ENCODE measurements at regions not wholly inside any gene's neighbourhood (a gene's known extent, or its start where the extent isn't known, plus 50 kb on each side); places are given as distances from the start of the nearest gene placed in this dataset.

- H3K4me3 ChIP-seq (ENCODE audit: low read length), result no peak overlapping the region
- TF ChIP-seq CTCF (IDR thresholded peaks at IDR 0.05; ENCODE audit: insufficient read depth, low read depth, low read length, missing control alignments), result no peak
- no peak for DNase-seq (ENCODE audit: low read depth)
These were observed 52.0 kb upstream of the CCDC63 start for GRCh38 chr12:110794623-110795280.

GRCh38 chr12:110796952-110797351 lies 49.8 kb upstream of the CCDC63 start:
- DNase-seq (ENCODE audit: low read depth), result peak; percentile 67
- no peak for TF ChIP-seq CTCF (IDR thresholded peaks at IDR 0.05; ENCODE audit: insufficient read depth, low read depth, low read length, missing control alignments)
- H3K4me3 ChIP-seq (ENCODE audit: low read length), result no peak overlapping the region
